Activated CD4-positive, alpha-beta T cell treated with anti-CD3 and anti-CD28 coated beads for 1 hour (primary cell): ENCODE measurements at regions not wholly inside any gene's neighbourhood (a gene's known extent, or its start where the extent isn't known, plus 50 kb on each side); places are given as distances from the start of the nearest gene placed in this dataset.

Experiments used
- DNase-seq: peaks from one replicate; pipeline ENCODE4 v3.0.0-alpha.2; 2020

GRCh38 chr2:144963031-144963430, 443.1 kb upstream of the ZEB2 start:
- no peak for DNase-seq

GRCh38 chr2:144959416-144959815, 439.5 kb upstream of the ZEB2 start:
- no peak for DNase-seq

- DNase-seq, result no peak
These were observed 431.1 kb upstream of the ZEB2 start for GRCh38 chr2:144950899-144951560.

- no peak for DNase-seq
These were observed 428.4 kb upstream of the ZEB2 start for GRCh38 chr2:144948205-144948855.

- DNase-seq, result no peak
These were observed 427.8 kb upstream of the ZEB2 start for GRCh38 chr2:144947709-144948037.

- no peak for DNase-seq
These were observed 426.3 kb upstream of the ZEB2 start for GRCh38 chr2:144946263-144946662.

GRCh38 chr2:144944546-144945220, 424.8 kb upstream of the ZEB2 start:
- DNase-seq, result no peak

- no peak for DNase-seq
These were observed 424.1 kb upstream of the ZEB2 start for GRCh38 chr2:144943986-144944385.

GRCh38 chr2:144943293-144943941, 423.5 kb upstream of the ZEB2 start:
- no peak for DNase-seq

- DNase-seq, result no peak
These were observed 422.8 kb upstream of the ZEB2 start for GRCh38 chr2:144942516-144943256.

GRCh38 chr2:144941743-144942488, 422.0 kb upstream of the ZEB2 start:
- no peak for DNase-seq

GRCh38 chr2:144939590-144939989, 419.7 kb upstream of the ZEB2 start:
- no peak for DNase-seq

- no peak for DNase-seq
These were observed 418.2 kb upstream of the ZEB2 start for GRCh38 chr2:144937910-144938709.

GRCh38 chr2:144937066-144937465, 417.1 kb upstream of the ZEB2 start:
- DNase-seq, result no peak

GRCh38 chr2:144936442-144936841, 416.5 kb upstream of the ZEB2 start:
- DNase-seq, result no peak

GRCh38 chr2:144935736-144936135, 415.8 kb upstream of the ZEB2 start:
- no peak for DNase-seq

GRCh38 chr2:144935191-144935590, 415.3 kb upstream of the ZEB2 start:
- no peak for DNase-seq

- DNase-seq, result no peak
These were observed 412.0 kb upstream of the ZEB2 start for GRCh38 chr2:144931960-144932359.

GRCh38 chr2:144931480-144931879, 411.6 kb upstream of the ZEB2 start:
- no peak for DNase-seq

- no peak for DNase-seq
These were observed 407.5 kb upstream of the ZEB2 start for GRCh38 chr2:144927429-144927828.

GRCh38 chr2:144925886-144926285, 406.0 kb upstream of the ZEB2 start:
- DNase-seq, result no peak

- no peak for DNase-seq
These were observed 404.9 kb upstream of the ZEB2 start for GRCh38 chr2:144924827-144925226.
